GM12878 (cell line): ENCODE measurements at regions not wholly inside any gene's neighbourhood (a gene's known extent, or its start where the extent isn't known, plus 50 kb on each side); places are given as distances from the start of the nearest gene placed in this dataset.

Source experiments
- CHD4 ChIP-seq: fragments of 200-600 bp; sonication (generic); IDR thresholded peaks from 2 replicates; pipeline ENCODE4 v1.6.1; 2016; ENCODE audit warnings: mild to moderate bottlenecking
- EGR1 ChIP-seq, 2 experiments: IDR thresholded peaks; 1 replicate in 1 of 2; 2 replicates in 1 of 2; pipeline ENCODE4 v1.6.1; 2011 to 2012; ENCODE audit warnings: low read depth in 2 of 2, low read length in 2 of 2, borderline replicate concordance in 1 of 2, mild to moderate bottlenecking in 1 of 2, moderate library complexity in 1 of 2
- ESRRA ChIP-seq: IDR thresholded peaks from 2 replicates; pipeline ENCODE4 v1.6.1; 2012; ENCODE audit warnings: mild to moderate bottlenecking, low read length, improper control_type of control experiment
- NR2C2 ChIP-seq: IDR thresholded peaks from 2 replicates; pipeline ENCODE4 v1.6.1; 2011; ENCODE audit warnings: borderline replicate concordance, low read depth; ENCODE audit not compliant: control insufficient read depth, insufficient read length

DNA sequence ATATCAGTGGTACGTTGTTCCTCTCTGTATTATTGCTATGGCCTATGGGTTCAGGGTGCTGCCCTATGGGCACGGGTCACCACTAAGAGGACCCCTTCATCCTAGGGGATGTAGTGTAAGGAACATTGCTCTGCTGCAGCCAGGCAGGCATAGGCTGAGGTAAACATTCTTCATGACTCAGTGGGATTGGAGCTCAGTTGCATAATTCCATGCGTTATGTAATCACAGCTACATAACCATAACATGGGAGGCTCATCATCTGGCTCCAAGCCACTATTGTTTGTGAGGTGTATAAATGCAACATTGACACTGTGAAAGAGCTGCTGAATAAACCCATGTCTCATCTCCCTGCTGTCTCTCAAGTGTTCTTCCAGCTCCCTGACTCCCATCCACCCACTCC is 375.2 kb downstream of the MAGEE1 start:
- TF ChIP-seq CHD4 = no peak
- TF ChIP-seq NR2C2 = no peak
- no peak for TF ChIP-seq EGR1 (IDR thresholded peaks at IDR 0.05; ENCODE audit: borderline replicate concordance in 1 of 2, low read depth in 2 of 2, low read length in 2 of 2)
- TF ChIP-seq ESRRA = no peak
